GM21447 (cell line): ENCODE measurements at regions not wholly inside any gene's neighbourhood (a gene's known extent, or its start where the extent isn't known, plus 50 kb on each side); places are given as distances from the start of the nearest gene placed in this dataset.
"Not testable (repeated sequence)": the region's sequence is repeated elsewhere in the genome, so short reads cannot be mapped to it uniquely, and the experiment has no call there.

Experiments used
- ATAC-seq: cut with Tn5 transposase; IDR thresholded peaks from one replicate; pipeline ENCODE4 v1.9.1; 2021; ENCODE audit not compliant: unreplicated experiment

DNA sequence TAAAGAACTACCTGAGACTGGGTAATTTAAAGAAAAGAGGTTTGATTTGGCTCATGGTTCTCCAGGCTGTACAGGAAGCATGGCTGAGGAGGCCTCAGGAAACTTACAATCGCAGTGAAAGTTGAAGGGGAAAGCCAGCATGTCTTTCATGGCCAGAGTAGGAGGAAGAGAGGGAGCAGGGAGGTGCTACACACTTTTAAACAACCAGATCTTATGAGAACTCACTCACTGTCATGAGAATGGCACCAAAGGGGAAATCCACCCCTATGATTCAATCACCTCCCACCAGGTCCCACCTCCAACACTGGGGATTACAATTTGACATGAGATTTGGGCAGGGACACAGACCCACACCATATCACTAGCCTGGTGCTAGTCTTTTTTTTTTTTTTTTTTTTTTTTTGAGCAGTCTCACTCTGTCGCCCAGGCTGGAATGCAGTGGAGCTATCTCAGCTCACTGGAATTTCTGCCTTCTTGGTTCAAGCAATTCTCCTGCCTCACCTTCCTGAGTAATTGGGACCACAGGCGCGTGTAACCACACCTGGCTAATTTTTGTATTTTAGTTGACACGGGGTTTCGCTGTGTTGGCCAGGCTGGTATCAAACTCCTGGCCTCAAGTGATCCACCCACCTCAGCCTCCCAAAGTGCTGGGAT is 56.4 kb upstream of the AUTS2 start:
- not testable (repeated sequence) for ATAC-seq

DNA sequence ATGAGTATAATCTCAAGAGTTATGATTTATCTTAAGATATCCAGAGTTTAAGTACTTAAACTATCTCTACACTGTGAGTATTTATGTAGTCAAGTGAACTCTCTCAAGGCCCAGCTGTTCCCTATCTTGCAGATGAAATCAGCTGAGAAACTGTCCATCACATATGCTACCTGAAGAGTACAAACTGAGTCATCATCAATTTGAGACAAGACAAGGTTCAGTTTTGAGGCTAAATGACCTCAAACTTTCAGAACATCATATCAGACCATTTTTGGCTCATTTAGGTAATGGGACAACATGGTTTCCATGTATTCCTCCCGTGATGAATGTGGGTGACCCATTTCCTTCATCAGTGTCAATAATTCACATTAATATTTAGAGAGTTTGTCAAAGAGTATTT is 53.1 kb upstream of the AUTS2 start:
- ATAC-seq, result no peak
